AG10803 (cell line): ENCODE measurements at regions not wholly inside any gene's neighbourhood (a gene's known extent, or its start where the extent isn't known, plus 50 kb on each side); places are given as distances from the start of the nearest gene placed in this dataset.

Experiments
- DNase-seq: peaks from one replicate; pipeline ENCODE4 v3.0.0; 2010; ENCODE audit warnings: low read depth
- H3K4me3 ChIP-seq: 2 replicates; pipeline ENCODE4 v1.5.1; 2011; ENCODE audit warnings: mild to moderate bottlenecking, low read length, control low read depth
- TF ChIP-seq, protein P1 (sequence below): conservative IDR thresholded peaks from 2 replicates; pipeline ENCODE4 v1.5.1; 2011; ENCODE audit warnings: mild to moderate bottlenecking, low read length, control low read depth, inconsistent platforms

DNA sequence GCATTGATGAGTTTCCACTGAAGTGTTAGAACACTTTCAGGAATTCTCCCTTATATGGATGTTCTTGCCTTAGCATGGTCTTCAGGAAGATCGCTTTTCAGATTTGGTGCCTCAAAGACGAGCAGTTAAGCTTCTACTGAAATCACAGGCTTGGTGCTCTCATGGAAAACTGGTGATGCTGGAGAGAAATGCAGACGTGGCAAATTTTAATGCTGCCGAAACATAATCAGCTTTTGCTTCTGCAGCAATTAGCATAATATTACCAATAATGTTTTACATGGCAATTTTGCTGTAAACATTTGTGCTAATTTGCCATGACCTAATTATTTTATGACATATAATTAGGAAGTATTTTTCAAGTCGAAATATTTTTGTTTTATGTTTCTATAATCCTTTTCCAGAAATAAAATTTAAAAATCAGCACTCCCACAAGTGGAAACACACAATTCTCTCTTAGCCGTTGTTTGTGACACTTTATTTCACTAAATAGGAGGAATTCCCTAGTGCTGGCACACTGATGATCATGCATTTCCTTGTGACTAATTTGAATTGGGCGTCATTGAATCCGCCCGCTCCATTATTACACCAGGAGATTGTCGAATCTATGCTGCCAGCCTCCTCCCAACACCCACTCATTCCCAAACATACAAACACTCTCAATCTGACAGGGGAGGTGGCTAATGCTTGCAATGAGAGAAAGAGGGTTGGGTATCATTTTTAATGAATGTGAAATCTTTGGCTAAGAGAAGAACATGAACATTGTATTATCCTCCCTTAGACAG is 506.8 kb upstream of the PPP2R3A start:
- DNase-seq, result no peak
- no peak overlapping the region for H3K4me3 ChIP-seq
- TF ChIP-seq, protein P1, sequence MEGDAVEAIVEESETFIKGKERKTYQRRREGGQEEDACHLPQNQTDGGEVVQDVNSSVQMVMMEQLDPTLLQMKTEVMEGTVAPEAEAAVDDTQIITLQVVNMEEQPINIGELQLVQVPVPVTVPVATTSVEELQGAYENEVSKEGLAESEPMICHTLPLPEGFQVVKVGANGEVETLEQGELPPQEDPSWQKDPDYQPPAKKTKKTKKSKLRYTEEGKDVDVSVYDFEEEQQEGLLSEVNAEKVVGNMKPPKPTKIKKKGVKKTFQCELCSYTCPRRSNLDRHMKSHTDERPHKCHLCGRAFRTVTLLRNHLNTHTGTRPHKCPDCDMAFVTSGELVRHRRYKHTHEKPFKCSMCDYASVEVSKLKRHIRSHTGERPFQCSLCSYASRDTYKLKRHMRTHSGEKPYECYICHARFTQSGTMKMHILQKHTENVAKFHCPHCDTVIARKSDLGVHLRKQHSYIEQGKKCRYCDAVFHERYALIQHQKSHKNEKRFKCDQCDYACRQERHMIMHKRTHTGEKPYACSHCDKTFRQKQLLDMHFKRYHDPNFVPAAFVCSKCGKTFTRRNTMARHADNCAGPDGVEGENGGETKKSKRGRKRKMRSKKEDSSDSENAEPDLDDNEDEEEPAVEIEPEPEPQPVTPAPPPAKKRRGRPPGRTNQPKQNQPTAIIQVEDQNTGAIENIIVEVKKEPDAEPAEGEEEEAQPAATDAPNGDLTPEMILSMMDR, result no peak

DNA sequence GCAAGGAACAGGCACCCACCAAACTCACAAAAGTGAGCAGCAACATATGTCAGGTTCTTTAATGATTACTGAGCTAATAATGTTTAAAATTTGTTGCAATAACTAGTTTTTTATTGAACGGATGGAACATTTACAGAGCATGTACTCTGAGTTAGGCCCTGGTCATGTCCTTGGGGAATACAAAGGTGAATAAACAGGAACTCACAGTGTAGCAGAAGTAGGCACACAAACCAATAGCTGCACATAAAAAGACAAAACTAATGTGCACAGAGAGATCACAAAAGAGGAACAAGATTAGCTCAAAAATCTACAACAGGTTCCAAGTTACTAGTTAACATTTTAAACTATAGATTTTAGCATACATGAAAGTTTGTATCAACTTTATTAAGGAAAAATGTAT is 505.3 kb upstream of the PPP2R3A start:
- TF ChIP-seq, protein P1, result no peak
- H3K4me3 ChIP-seq, result no peak overlapping the region
- DNase-seq, result no peak

DNA sequence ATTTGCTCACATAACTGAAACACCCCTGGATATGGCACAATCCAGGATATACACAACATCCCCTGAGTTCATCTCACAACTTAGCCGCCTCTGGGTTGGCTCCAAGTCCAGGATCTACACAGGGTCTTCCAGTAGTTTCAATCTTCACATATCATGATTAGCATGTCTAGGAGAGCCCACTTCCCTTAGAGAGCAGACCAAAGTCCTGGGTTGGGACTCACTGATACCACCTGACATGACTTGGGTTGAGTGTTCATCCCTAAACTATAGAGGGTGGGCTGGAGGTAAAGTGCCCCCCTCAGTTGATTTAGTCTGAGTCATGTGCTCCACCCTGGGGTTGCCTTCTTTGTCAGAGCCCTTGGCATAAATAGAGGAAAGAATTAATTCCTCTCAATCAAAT is 493.6 kb upstream of the PPP2R3A start:
- no peak for DNase-seq
- TF ChIP-seq, protein P1, result no peak

DNA sequence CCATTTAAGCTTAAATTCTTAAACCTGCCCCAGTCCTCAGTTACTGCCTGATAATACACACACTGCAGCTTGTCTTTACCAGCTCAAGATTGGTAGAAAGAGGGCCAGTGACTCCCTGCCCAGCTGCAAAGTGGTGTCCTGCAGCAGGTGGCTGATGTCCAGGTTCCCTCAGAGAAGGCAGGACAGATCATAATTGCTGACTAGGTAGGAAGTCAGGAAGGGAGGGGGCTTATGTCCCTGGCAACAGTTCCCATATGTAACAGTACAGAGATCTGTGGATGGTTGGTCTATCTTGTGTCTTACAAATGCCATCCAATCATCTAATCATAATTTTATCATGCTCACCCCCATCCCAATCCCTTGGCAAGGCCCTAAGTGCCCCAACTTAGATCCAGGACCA is 492.1 kb upstream of the PPP2R3A start:
- DNase-seq, result no peak
- TF ChIP-seq, protein P1, result no peak
- H3K4me3 ChIP-seq, result no peak overlapping the region

More for the DNA sequence above, 493.6 kb upstream of the PPP2R3A start:
- H3K4me3 ChIP-seq, result no peak overlapping the region

DNA sequence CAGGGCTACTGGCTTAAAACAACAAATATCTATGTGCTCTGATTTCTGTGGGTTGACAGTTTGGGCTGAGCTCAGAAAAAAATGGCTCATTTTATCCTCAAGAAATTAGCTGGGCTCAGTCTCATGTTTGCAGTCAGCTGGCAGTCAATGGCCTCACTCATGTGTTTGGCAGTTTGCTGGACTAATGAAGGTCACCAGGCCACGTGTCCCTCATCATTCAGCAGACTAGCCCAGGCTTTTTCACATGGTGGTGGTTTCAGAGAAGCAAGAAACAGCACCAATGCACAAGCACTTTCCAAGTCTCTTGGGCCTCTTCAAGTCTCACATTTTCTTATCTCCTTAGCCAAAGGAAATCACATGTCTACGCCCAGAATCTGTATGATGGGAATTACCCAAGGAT is 478.3 kb upstream of the PPP2R3A start:
- DNase-seq, result no peak
- H3K4me3 ChIP-seq, result no peak overlapping the region
- TF ChIP-seq, protein P1, result no peak

GRCh38 chr3:135490219-135490915 is 475.2 kb upstream of the PPP2R3A start:
- DNase-seq, result no peak
- TF ChIP-seq, protein P1, result no peak
- no peak overlapping the region for H3K4me3 ChIP-seq
